ENCODE measurements at regions not wholly inside any gene's neighbourhood (a gene's known extent, or its start where the extent isn't known, plus 50 kb on each side); places are given as distances from the start of the nearest gene placed in this dataset.
"Not testable (repeated sequence)": the region's sequence is repeated elsewhere in the genome, so short reads cannot be mapped to it uniquely, and the experiment has no call there.

- ATAC-seq = no peak
- 96% methylated on average over 1 of the region's 1 CpG for WGBS, 2 donors
- DNase-seq = no peak
- Histone ChIP-seq H3K9me3 (no peaks in the 10 kb centered on the region), H3K4me3 (no peak overlapping the region), H3K4me1 (no peaks in the 10 kb centered on the region), H3K27ac (no peak overlapping the region), H3K27me3 (no peaks in the 10 kb centered on the region), H3K36me3 (no peaks in the 10 kb centered on the region)
- intact Hi-C loops (cut with DNase I) = no loop called here
- no peak for TF ChIP-seq CTCF (IDR thresholded peaks at IDR 0.05)
These were observed 678.1 kb upstream of the SEMA6D start for GRCh38 chr15:47039225-47039624.

GRCh38 chr15:47041301-47041700 is 676.0 kb upstream of the SEMA6D start:
- no peak for DNase-seq
- no peaks in the 10 kb centered on the region for H3K4me1 ChIP-seq
- no peaks in the 10 kb centered on the region for H3K36me3 ChIP-seq
- ATAC-seq = no peak
- no peak overlapping the region for H3K27ac ChIP-seq
- no peaks in the 10 kb centered on the region for H3K9me3 ChIP-seq
- 66 to 79% methylated on average over 1 of the region's 1 CpG for WGBS, 2 donors
- intact Hi-C loops (cut with DNase I) = no loop called here
- no peak overlapping the region for H3K4me3 ChIP-seq
- TF ChIP-seq CTCF (IDR thresholded peaks at IDR 0.05) = no peak
- H3K27me3 ChIP-seq = peaks cover 0 to 6% (median 0%) of the 10 kb centered on the region in 7 donors

- ATAC-seq; DNase-seq; H3K27ac ChIP-seq; H3K36me3 ChIP-seq; H3K27me3 ChIP-seq; intact Hi-C loops (cut with DNase I); H3K4me1 ChIP-seq; H3K4me3 ChIP-seq; H3K9me3 ChIP-seq: not testable (repeated sequence)
These were observed 669.3 kb upstream of the SEMA6D start for GRCh38 chr15:47047981-47048380.

GRCh38 chr15:47066392-47066791 is 650.9 kb upstream of the SEMA6D start:
- H3K36me3 ChIP-seq = no peaks in the 10 kb centered on the region
- H3K27me3 ChIP-seq = no peaks in the 10 kb centered on the region
- no peaks in the 10 kb centered on the region for H3K4me1 ChIP-seq
- H3K4me3 ChIP-seq = no peak overlapping the region
- DNase-seq (no peak), ATAC-seq (no peak)
- WGBS, 2 donors = 60 to 72% methylated on average over 7 of the region's 7 CpGs
- intact Hi-C loops (cut with DNase I) = no loop called here
- no peaks in the 10 kb centered on the region for H3K9me3 ChIP-seq
- H3K27ac ChIP-seq = no peak overlapping the region
- no peak for TF ChIP-seq CTCF (IDR thresholded peaks at IDR 0.05)

- ATAC-seq; H3K36me3 ChIP-seq; intact Hi-C loops (cut with DNase I); H3K27ac ChIP-seq; H3K9me3 ChIP-seq; DNase-seq; H3K4me3 ChIP-seq; H3K4me1 ChIP-seq; H3K27me3 ChIP-seq: not testable (repeated sequence)
- 47 to 61% methylated on average over 4 of the region's 4 CpGs for WGBS, 2 donors
These were observed 639.5 kb upstream of the SEMA6D start for GRCh38 chr15:47077846-47078245.

- DNase-seq = no peak
- 48 to 65% methylated on average over 2 of the region's 2 CpGs for WGBS, 2 donors
These were observed 621.5 kb upstream of the SEMA6D start for GRCh38 chr15:47095833-47096232.

GRCh38 chr15:47098526-47098925 is 618.8 kb upstream of the SEMA6D start:
- H3K4me3 ChIP-seq; H3K27ac ChIP-seq; H3K27me3 ChIP-seq; intact Hi-C loops (cut with DNase I); H3K36me3 ChIP-seq; H3K9me3 ChIP-seq; H3K4me1 ChIP-seq; DNase-seq; ATAC-seq: not testable (repeated sequence)

More at GRCh38 chr15:47095833-47096232, 621.5 kb upstream of the SEMA6D start:
- ATAC-seq = no peak
- no peak overlapping the region for H3K27ac ChIP-seq
- no peak overlapping the region for H3K4me3 ChIP-seq
- no peak for TF ChIP-seq CTCF (IDR thresholded peaks at IDR 0.05)
- intact Hi-C loops (cut with DNase I) = no loop called here
- H3K27me3 ChIP-seq = no peaks in the 10 kb centered on the region
- H3K4me1 ChIP-seq = no peaks in the 10 kb centered on the region
- no peaks in the 10 kb centered on the region for H3K36me3 ChIP-seq
- peaks cover 0 to 9% (median 0%) of the 10 kb centered on the region in 11 donors for H3K9me3 ChIP-seq

- DNase-seq; H3K36me3 ChIP-seq; H3K9me3 ChIP-seq; H3K27ac ChIP-seq; ATAC-seq; H3K4me3 ChIP-seq; H3K27me3 ChIP-seq; H3K4me1 ChIP-seq; intact Hi-C loops (cut with DNase I): not testable (repeated sequence)
- 75 to 78% methylated on average over 6 of the region's 6 CpGs for WGBS, 2 donors
These were observed 617.5 kb upstream of the SEMA6D start for GRCh38 chr15:47099801-47100200.

Data from heart right ventricle (tissue), 16 donors.